HG02943 (cell line): ENCODE measurements at regions not wholly inside any gene's neighbourhood (a gene's known extent, or its start where the extent isn't known, plus 50 kb on each side); places are given as distances from the start of the nearest gene placed in this dataset.
"Not testable (repeated sequence)": the region's sequence is repeated elsewhere in the genome, so short reads cannot be mapped to it uniquely, and the experiment has no call there.

Experiments
- ATAC-seq: cut with Tn5 transposase; IDR thresholded peaks from one replicate; pipeline ENCODE4 v1.9.1; 2021; ENCODE audit warnings: mild to moderate bottlenecking, low read depth, moderate library complexity; ENCODE audit not compliant: unreplicated experiment

GRCh38 chr3:157595259-157595658 is 92.0 kb upstream of the VEPH1 start:
- no peak for ATAC-seq

- no peak for ATAC-seq
Measured at GRCh38 chr3:157594413-157594812, 91.2 kb upstream of the VEPH1 start.

- no peak for ATAC-seq
Measured at GRCh38 chr3:157592769-157593168, 89.6 kb upstream of the VEPH1 start.

- ATAC-seq = no peak
Measured at GRCh38 chr3:157590273-157590672, 87.1 kb upstream of the VEPH1 start.

GRCh38 chr3:157589211-157589610 is 86.0 kb upstream of the VEPH1 start:
- ATAC-seq = no peak

GRCh38 chr3:157588386-157589060 is 85.3 kb upstream of the VEPH1 start:
- no peak for ATAC-seq

GRCh38 chr3:157586293-157586692 is 83.1 kb upstream of the VEPH1 start:
- ATAC-seq = no peak

- no peak for ATAC-seq
Measured at GRCh38 chr3:157585386-157585785, 82.2 kb upstream of the VEPH1 start.

GRCh38 chr3:157582637-157582973 is 79.4 kb upstream of the VEPH1 start:
- ATAC-seq = no peak

GRCh38 chr3:157581956-157582636 is 78.9 kb upstream of the VEPH1 start:
- not testable (repeated sequence) for ATAC-seq

GRCh38 chr3:157581371-157581770 is 78.2 kb upstream of the VEPH1 start:
- no peak for ATAC-seq

- ATAC-seq = no peak
Measured at GRCh38 chr3:157578181-157578580, 75.0 kb upstream of the VEPH1 start.

GRCh38 chr3:157574531-157574930 is 71.3 kb upstream of the VEPH1 start:
- ATAC-seq = no peak

- no peak for ATAC-seq
Measured at GRCh38 chr3:157573780-157574378, 70.7 kb upstream of the VEPH1 start.

- no peak for ATAC-seq
Measured at GRCh38 chr3:157573281-157573680, 70.1 kb upstream of the VEPH1 start.

GRCh38 chr3:157572559-157573270 is 69.5 kb upstream of the VEPH1 start:
- no peak for ATAC-seq

- no peak for ATAC-seq
Measured at GRCh38 chr3:157566596-157566995, 63.4 kb upstream of the VEPH1 start.

- no peak for ATAC-seq
Measured at GRCh38 chr3:157559401-157559800, 56.2 kb upstream of the VEPH1 start.
